GM12891 (cell line): ENCODE measurements at regions not wholly inside any gene's neighbourhood (a gene's known extent, or its start where the extent isn't known, plus 50 kb on each side); places are given as distances from the start of the nearest gene placed in this dataset.
A peak's percentile ranks its signal among the peaks of the same experiment; 100 is the strongest.

Experiments
- DNase-seq: peaks from one replicate; pipeline ENCODE4 v3.0.0; 2011; ENCODE audit warnings: low spot score; ENCODE audit not compliant: insufficient read length
- FAIRE-seq: peaks from 2 replicates; lab custom pipeline; 2011; peaks lifted over from hg19 to GRCh38; lab: Jason Lieb, UNC
- PAX5 ChIP-seq: IDR thresholded peaks from 2 replicates; pipeline ENCODE4 v1.6.1; 2011; ENCODE audit warnings: low read length, moderate library complexity, mild to moderate bottlenecking; ENCODE audit not compliant: insufficient read depth, severe bottlenecking
- POLR2A ChIP-seq: IDR thresholded peaks from 2 replicates; pipeline ENCODE4 v1.6.1; 2011; ENCODE audit warnings: low read depth, low read length, control low read depth
- POLR2AphosphoS5 ChIP-seq: IDR thresholded peaks from 2 replicates; pipeline ENCODE4 v1.6.1; 2011; ENCODE audit warnings: low read depth, low read length, control low read depth
- POU2F2 ChIP-seq: IDR thresholded peaks from 2 replicates; pipeline ENCODE4 v1.6.1; 2011; ENCODE audit warnings: low read depth, mild to moderate bottlenecking, control low read depth, low read length, moderate library complexity
- SPI1 ChIP-seq: IDR thresholded peaks from 2 replicates; pipeline ENCODE4 v1.6.1; 2011; ENCODE audit warnings: low read depth, low read length, control low read depth
- TAF1 ChIP-seq: IDR thresholded peaks from 2 replicates; pipeline ENCODE4 v1.6.1; 2011; ENCODE audit warnings: low read depth, low read length, control low read depth

DNA sequence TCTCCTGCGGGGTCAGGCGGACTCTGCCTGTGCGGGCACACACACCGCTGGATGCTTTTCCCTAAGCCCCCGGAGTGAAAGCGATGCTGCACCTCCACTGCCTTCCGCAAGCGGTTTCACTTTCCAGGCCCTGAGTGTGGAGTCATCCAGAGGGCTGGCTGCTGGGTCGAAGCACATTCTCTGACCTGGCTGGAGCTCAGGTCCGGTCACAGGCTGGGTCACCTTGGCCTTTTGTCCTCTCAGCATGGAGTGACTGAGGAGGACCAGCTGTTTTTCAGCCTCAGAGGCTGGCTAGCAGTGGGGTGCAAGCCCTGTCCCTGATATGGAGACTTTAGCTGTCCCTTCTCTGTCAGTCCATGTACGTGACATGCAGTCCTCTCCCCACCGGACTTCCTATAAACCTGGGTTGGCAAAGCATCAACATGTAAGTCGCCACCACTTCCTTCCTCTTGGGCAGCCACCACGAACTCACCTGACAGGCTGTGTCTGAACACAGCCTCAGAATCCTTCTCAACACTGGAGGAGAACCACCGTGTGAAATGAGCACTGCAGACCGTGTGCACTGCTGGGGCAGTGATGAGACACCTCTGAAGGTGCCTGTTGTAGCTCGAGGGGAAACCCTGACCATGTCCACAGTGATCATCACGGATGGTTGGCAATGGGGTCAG lies 51.3 kb downstream of the GADD45G start:
- TF ChIP-seq POU2F2: no peak
- TF ChIP-seq SPI1: 0 out of 2 replicates have a peak, but pooled peaks have one; percentile 18
- TF ChIP-seq POLR2A: no peak
- no peak for TF ChIP-seq POLR2AphosphoS5
- no peak for TF ChIP-seq PAX5
- no peak for TF ChIP-seq TAF1
- FAIRE-seq: no peak
- no peak for DNase-seq

- no peak for TF ChIP-seq PAX5
- TF ChIP-seq POLR2A: no peak
- no peak for TF ChIP-seq SPI1
- no peak for TF ChIP-seq POLR2AphosphoS5
- TF ChIP-seq POU2F2: no peak
- no peak for TF ChIP-seq TAF1
- FAIRE-seq (no peak), DNase-seq (no peak)
These were observed 52.5 kb downstream of the GADD45G start for GRCh38 chr9:89657295-89657694.

GRCh38 chr9:89657765-89658164 lies 53.0 kb downstream of the GADD45G start:
- peak; percentile 84 for FAIRE-seq
- no peak for DNase-seq
- TF ChIP-seq PAX5 (no peak), POLR2AphosphoS5 (no peak)

GRCh38 chr9:89658401-89658800 lies 53.6 kb downstream of the GADD45G start:
- FAIRE-seq (no peak), DNase-seq (no peak)
- TF ChIP-seq POU2F2: no peak
- no peak for TF ChIP-seq SPI1
- no peak for TF ChIP-seq POLR2A
- TF ChIP-seq POLR2AphosphoS5: no peak
- TF ChIP-seq PAX5: no peak
- TF ChIP-seq TAF1: no peak

- TF ChIP-seq PAX5: no peak
- TF ChIP-seq POLR2A: no peak
- no peak for TF ChIP-seq POLR2AphosphoS5
- TF ChIP-seq POU2F2: no peak
- no peak for TF ChIP-seq SPI1
- no peak for TF ChIP-seq TAF1
- DNase-seq (no peak), FAIRE-seq (no peak)
These were observed 54.1 kb downstream of the GADD45G start for GRCh38 chr9:89658931-89659330.

DNA sequence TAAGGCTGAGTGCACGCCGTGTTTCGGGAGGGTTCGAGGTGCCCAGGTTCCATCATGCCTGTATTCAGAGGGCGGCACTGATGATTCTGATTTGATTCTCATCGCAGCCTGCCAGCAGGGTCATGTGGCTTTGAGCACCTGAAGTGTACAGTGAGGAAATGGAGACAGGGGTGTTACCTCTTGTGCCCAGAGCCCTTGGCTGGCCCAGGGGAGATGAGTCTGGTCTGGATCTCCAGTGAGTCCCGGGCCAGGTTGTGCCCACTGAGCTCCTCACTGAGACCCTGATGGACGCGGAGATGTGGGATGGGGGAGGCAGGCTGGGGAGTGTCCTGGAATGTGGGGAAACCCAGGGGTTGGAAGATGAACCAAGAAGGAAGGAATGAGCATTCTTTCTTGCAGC lies 54.7 kb downstream of the GADD45G start:
- FAIRE-seq (no peak), DNase-seq (no peak)
- no peak for TF ChIP-seq SPI1
- no peak for TF ChIP-seq PAX5
- TF ChIP-seq POLR2A: no peak

DNA sequence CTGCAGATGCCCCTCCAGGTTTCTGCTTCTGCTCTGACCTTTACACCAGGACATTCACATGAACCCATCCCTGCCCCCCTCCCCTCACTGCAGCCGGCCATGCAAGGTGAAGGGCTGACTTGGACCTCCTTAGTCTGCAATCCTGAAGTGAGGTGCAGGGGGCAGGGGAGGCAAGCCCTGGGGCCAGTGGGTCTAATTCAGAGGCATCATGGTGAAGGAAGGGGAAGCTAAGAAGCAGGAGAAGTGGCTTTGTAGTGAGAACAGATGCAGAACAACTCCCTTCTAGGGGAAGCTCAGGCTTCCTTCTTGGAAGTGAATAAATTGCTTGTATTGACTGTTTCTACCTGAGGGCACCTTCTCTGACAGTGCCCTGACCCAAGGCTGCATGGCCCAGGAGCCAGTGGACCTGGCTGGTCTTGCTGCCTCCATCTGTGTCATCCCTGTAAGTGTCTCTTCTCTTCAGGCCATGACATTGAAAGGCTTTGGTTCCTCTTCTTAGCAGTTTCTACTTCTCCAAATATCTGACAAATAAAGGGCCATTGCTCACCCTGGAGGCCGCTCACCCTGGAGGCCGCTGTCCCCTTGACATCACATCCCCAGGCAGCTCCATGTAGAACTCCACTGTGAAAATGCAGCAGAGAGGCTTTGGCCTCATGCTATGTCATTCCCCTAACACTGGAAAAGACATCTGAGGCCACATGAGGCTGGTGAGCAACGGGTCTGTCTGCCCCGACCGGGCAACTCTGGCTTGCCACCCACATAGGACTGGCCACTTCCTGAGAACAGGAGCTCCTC lies 55.3 kb downstream of the GADD45G start:
- no peak for DNase-seq

GRCh38 chr9:89661391-89661949 lies 56.7 kb downstream of the GADD45G start:
- no peak for DNase-seq
- no peak for FAIRE-seq
- no peak for TF ChIP-seq SPI1
- TF ChIP-seq TAF1: no peak
- TF ChIP-seq POLR2AphosphoS5: no peak
- TF ChIP-seq PAX5: no peak
- no peak for TF ChIP-seq POU2F2
- TF ChIP-seq POLR2A: no peak

More for the DNA sequence above, 55.3 kb downstream of the GADD45G start:
- no peak for TF ChIP-seq POLR2AphosphoS5
- TF ChIP-seq SPI1: no peak
- TF ChIP-seq POLR2A: no peak
- TF ChIP-seq TAF1: no peak
- TF ChIP-seq POU2F2: no peak
- no peak for TF ChIP-seq PAX5
- FAIRE-seq: no peak

GRCh38 chr9:89661956-89662717 lies 57.3 kb downstream of the GADD45G start:
- FAIRE-seq (no peak), DNase-seq (no peak)
- TF ChIP-seq SPI1 (no peak), PAX5 (no peak), POLR2AphosphoS5 (no peak), POU2F2 (no peak), TAF1 (no peak), POLR2A (no peak)
